GM23338 (cell line): ENCODE measurements at regions not wholly inside any gene's neighbourhood (a gene's known extent, or its start where the extent isn't known, plus 50 kb on each side); places are given as distances from the start of the nearest gene placed in this dataset.

Experiments used
- ATAC-seq: fragments of 200-7000 bp; cut with Tn5 transposase; 3 replicates; pipeline ENCODE4 v1.9.1; 2020
- DNase-seq: peaks from one replicate; pipeline ENCODE4 v3.0.0-alpha.2; 2015; ENCODE audit warnings: low spot score
- H2AFZ ChIP-seq: fragments of 200-600 bp; sonication (generic); 2 replicates; pipeline ENCODE4 v1.8.0; 2016; ENCODE audit warnings: antibody characterized with exemption, mild to moderate bottlenecking, moderate library complexity
- H3F3A ChIP-seq: fragments of 200-600 bp; sonication (generic); replicated peaks from 2 replicates; pipeline ENCODE4 v1.8.0; 2017; ENCODE audit warnings: antibody characterized with exemption, mixed run types, low read depth
- H3K27ac ChIP-seq: fragments of 200-600 bp; sonication (generic); 2 replicates; pipeline ENCODE4 v1.6.1; 2016; ENCODE audit warnings: low read depth
- H3K27me3 ChIP-seq: fragments of 200-600 bp; sonication (generic); 2 replicates; pipeline ENCODE4 v1.8.0; 2016; ENCODE audit warnings: mild to moderate bottlenecking, mixed run types, moderate library complexity; ENCODE audit not compliant: insufficient read depth
- H3K36me3 ChIP-seq: fragments of 200-600 bp; sonication (generic); 2 replicates; pipeline ENCODE4 v1.8.0; 2016; ENCODE audit warnings: mild to moderate bottlenecking; ENCODE audit not compliant: insufficient read depth
- H3K4me1 ChIP-seq: fragments of 200-600 bp; sonication (generic); 2 replicates; pipeline ENCODE4 v1.8.0; 2016; ENCODE audit warnings: mild to moderate bottlenecking, moderate library complexity; ENCODE audit not compliant: insufficient read depth
- H3K4me2 ChIP-seq: fragments of 200-600 bp; sonication (generic); 2 replicates; pipeline ENCODE4 v1.7.1; 2017; ENCODE audit warnings: mixed run types
- H3K4me3 ChIP-seq: fragments of 200-600 bp; sonication (generic); 2 replicates; pipeline ENCODE4 v1.6.1; 2016; ENCODE audit warnings: mixed run types
- H3K79me2 ChIP-seq: fragments of 200-600 bp; sonication (generic); replicated peaks from 2 replicates; pipeline ENCODE4 v1.8.0; 2017; ENCODE audit warnings: mild to moderate bottlenecking; ENCODE audit not compliant: insufficient read depth
- H3K9me2 ChIP-seq: fragments of 200-600 bp; sonication (generic); 2 replicates; pipeline ENCODE4 v1.8.0; 2017; ENCODE audit not compliant: insufficient read depth
- H4K20me1 ChIP-seq: fragments of 200-600 bp; sonication (generic); replicated peaks from 2 replicates; pipeline ENCODE4 v1.8.0; 2017; ENCODE audit warnings: mild to moderate bottlenecking; ENCODE audit not compliant: insufficient read depth
- H3K27ac Mint-ChIP-seq: 2 replicates; pipeline ENCODE4 v1.8.0; 2020; ENCODE audit warnings: inconsistent platforms, mild to moderate bottlenecking, moderate library complexity, mixed read lengths
- H3K27me3 Mint-ChIP-seq: 3 replicates; pipeline ENCODE4 v1.8.0; 2022; ENCODE audit warnings: low read depth, mild to moderate bottlenecking, moderate library complexity, mixed read lengths, inconsistent platforms; ENCODE audit not compliant: insufficient read depth, poor library complexity
- H3K36me3 Mint-ChIP-seq: 3 replicates; pipeline ENCODE4 v1.8.0; 2021; ENCODE audit warnings: low read depth, mild to moderate bottlenecking, inconsistent platforms, moderate library complexity, mixed read lengths
- H3K4me1 Mint-ChIP-seq: 3 replicates; pipeline ENCODE4 v1.8.0; 2020; ENCODE audit warnings: mild to moderate bottlenecking, inconsistent platforms, mixed read lengths
- H3K4me3 Mint-ChIP-seq: 3 replicates; pipeline ENCODE4 v1.8.0; 2021; ENCODE audit warnings: moderate library complexity, mild to moderate bottlenecking, inconsistent platforms, mixed read lengths
- H3K9me3 Mint-ChIP-seq: 3 replicates; pipeline ENCODE4 v1.8.0; 2020; ENCODE audit warnings: moderate library complexity, mild to moderate bottlenecking, inconsistent platforms, mixed read lengths
- CREB1 ChIP-seq: fragments of 250-450 bp; sonication (Bioruptor Pico); IDR thresholded peaks from 2 replicates; pipeline ENCODE4 v1.5.0; 2020; ENCODE audit warnings: low read depth, mild to moderate bottlenecking, moderate library complexity
- JUNB ChIP-seq: IDR thresholded peaks from one replicate; pipeline ENCODE4 v1.6.1; 2016; ENCODE audit warnings: antibody characterized with exemption; ENCODE audit not compliant: unreplicated experiment
- POLR2AphosphoS5 ChIP-seq: IDR thresholded peaks from 2 replicates; pipeline ENCODE4 v1.6.1; 2016; ENCODE audit warnings: antibody characterized with exemption, low read depth
- STAT1 ChIP-seq: IDR thresholded peaks from one replicate; pipeline ENCODE4 v1.6.1; 2016; ENCODE audit warnings: antibody characterized with exemption; ENCODE audit not compliant: unreplicated experiment
- ZNF331 ChIP-seq: fragments of 250-450 bp; sonication (Bioruptor Pico); IDR thresholded peaks from 2 replicates; pipeline ENCODE4 v1.5.0; 2020; ENCODE audit warnings: low read depth, mild to moderate bottlenecking, moderate library complexity
- TF ChIP-seq, protein P1 (sequence below): fragments of 250-450 bp; sonication (Bioruptor Pico); IDR thresholded peaks from 2 replicates; pipeline ENCODE4 v1.5.0; 2020; ENCODE audit warnings: mild to moderate bottlenecking, moderate library complexity

DNA sequence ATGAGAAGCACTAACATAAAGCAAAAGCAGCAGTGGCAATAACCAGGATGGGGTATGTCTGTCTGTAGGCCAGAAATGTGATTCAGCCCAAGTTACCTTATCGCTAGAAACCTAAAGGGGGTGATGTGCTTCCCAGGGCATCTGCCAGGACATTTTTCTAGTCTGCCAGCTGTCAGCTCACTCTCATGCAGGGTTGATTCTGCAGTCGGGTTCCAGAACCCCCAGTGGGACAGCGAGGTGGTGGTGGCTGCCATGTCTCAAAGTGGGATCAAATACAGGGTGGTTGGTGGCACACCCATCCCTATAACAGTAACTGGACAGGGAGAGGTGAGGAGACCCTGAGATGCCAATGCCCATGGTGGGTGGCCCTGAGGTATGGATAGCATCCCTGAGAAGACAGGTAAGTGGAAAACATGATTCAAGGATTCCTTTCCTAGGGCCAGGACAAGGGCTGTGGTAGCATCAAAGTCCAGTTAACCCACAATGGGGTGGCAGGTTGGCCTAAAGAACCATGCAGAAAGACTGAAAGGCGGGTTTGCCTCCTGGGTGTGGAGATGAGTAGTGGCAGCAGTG lies 84.3 kb downstream of the TNFRSF13B start:
- ATAC-seq (no peak), DNase-seq (no peak)
- Mint-ChIP-seq H3K4me3 (no peak overlapping the region), H3K27me3 (no peaks in the 10 kb centered on the region), H3K9me3 (no peaks in the 10 kb centered on the region), H3K4me1 (no peaks in the 10 kb centered on the region), H3K27ac (no peak overlapping the region), H3K36me3 (no peaks in the 10 kb centered on the region)
- H3K27ac ChIP-seq, result no peak overlapping the region
- H3K4me2 ChIP-seq, result no peak overlapping the region
- no peaks in the 10 kb centered on the region for H4K20me1 ChIP-seq
- H2AFZ ChIP-seq, result no peak overlapping the region
- H3K27me3 ChIP-seq, result no peaks in the 10 kb centered on the region
- peaks cover 11% of the 10 kb centered on the region; the same call in 1 of the 2 replicates for H3K9me2 ChIP-seq
- TF ChIP-seq ZNF331 (CRISPR knock-in tag), result no peak
- TF ChIP-seq, protein P1, sequence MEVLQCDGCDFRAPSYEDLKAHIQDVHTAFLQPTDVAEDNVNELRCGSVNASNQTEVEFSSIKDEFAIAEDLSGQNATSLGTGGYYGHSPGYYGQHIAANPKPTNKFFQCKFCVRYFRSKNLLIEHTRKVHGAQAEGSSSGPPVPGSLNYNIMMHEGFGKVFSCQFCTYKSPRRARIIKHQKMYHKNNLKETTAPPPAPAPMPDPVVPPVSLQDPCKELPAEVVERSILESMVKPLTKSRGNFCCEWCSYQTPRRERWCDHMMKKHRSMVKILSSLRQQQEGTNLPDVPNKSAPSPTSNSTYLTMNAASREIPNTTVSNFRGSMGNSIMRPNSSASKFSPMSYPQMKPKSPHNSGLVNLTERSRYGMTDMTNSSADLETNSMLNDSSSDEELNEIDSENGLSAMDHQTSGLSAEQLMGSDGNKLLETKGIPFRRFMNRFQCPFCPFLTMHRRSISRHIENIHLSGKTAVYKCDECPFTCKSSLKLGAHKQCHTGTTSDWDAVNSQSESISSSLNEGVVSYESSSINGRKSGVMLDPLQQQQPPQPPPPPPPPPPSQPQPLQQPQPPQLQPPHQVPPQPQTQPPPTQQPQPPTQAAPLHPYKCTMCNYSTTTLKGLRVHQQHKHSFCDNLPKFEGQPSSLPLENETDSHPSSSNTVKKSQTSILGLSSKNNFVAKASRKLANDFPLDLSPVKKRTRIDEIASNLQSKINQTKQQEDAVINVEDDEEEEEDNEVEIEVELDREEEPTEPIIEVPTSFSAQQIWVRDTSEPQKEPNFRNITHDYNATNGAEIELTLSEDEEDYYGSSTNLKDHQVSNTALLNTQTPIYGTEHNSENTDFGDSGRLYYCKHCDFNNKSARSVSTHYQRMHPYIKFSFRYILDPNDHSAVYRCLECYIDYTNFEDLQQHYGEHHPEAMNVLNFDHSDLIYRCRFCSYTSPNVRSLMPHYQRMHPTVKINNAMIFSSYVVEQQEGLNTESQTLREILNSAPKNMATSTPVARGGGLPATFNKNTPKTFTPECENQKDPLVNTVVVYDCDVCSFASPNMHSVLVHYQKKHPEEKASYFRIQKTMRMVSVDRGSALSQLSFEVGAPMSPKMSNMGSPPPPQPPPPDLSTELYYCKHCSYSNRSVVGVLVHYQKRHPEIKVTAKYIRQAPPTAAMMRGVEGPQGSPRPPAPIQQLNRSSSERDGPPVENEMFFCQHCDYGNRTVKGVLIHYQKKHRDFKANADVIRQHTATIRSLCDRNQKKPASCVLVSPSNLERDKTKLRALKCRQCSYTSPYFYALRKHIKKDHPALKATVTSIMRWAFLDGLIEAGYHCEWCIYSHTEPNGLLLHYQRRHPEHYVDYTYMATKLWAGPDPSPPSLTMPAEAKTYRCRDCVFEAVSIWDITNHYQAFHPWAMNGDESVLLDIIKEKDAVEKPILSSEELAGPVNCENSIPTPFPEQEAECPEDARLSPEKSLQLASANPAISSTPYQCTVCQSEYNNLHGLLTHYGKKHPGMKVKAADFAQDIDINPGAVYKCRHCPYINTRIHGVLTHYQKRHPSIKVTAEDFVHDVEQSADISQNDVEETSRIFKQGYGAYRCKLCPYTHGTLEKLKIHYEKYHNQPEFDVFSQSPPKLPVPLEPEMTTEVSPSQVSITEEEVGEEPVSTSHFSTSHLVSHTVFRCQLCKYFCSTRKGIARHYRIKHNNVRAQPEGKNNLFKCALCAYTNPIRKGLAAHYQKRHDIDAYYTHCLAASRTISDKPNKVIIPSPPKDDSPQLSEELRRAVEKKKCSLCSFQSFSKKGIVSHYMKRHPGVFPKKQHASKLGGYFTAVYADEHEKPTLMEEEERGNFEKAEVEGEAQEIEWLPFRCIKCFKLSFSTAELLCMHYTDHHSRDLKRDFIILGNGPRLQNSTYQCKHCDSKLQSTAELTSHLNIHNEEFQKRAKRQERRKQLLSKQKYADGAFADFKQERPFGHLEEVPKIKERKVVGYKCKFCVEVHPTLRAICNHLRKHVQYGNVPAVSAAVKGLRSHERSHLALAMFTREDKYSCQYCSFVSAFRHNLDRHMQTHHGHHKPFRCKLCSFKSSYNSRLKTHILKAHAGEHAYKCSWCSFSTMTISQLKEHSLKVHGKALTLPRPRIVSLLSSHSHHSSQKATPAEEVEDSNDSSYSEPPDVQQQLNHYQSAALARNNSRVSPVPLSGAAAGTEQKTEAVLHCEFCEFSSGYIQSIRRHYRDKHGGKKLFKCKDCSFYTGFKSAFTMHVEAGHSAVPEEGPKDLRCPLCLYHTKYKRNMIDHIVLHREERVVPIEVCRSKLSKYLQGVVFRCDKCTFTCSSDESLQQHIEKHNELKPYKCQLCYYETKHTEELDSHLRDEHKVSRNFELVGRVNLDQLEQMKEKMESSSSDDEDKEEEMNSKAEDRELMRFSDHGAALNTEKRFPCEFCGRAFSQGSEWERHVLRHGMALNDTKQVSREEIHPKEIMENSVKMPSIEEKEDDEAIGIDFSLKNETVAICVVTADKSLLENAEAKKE (CRISPR knock-in tag), result no peak
- no peak for TF ChIP-seq CREB1 (CRISPR knock-in tag)
- TF ChIP-seq STAT1, result no peak
- TF ChIP-seq POLR2AphosphoS5, result no peak
- no peak for TF ChIP-seq JUNB
- no peaks in the 10 kb centered on the region for H3F3A ChIP-seq
- H3K4me1 ChIP-seq, result no peaks in the 10 kb centered on the region
- no peak overlapping the region for H3K4me3 ChIP-seq
- no peaks in the 10 kb centered on the region for H3K36me3 ChIP-seq
- no peaks in the 10 kb centered on the region for H3K79me2 ChIP-seq

DNA sequence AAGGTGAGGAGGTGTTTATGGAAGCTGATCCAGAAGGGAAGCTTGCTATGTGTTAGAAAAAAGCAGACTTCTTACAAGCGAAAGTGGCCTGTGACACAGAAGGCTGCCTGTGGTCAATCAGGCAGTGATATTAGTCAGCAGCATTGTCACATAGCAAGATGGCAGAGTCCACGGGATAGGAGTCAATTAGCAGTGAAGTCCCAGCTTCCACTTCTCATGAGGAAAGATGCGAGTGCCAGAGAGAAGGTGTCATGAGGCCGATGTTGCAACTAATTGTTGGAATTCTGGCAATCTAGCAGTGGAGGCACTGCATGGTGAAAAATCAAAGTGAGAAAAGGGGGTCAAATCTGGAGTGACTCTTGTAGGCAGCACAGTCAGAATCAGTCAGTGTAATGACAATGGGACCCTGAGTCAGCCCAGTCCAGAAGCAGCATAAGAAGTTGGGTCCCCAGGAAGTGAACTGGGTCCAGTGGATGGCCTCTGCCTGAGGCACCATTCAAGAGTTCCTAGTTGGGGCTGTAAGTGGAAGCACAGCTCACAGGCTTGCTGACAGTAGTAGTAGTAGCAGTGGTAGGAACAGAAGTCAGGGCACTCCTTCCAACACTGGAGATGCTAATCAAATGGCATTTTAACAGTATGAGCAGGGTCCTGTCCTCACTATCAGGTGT lies 85.1 kb downstream of the TNFRSF13B start:
- no peak overlapping the region for H3K27ac ChIP-seq
- no peak for ATAC-seq
- H3K36me3 ChIP-seq, result no peaks in the 10 kb centered on the region
- no peak overlapping the region for H3K4me3 Mint-ChIP-seq
- no peaks in the 10 kb centered on the region for H3K4me1 ChIP-seq
- no peak overlapping the region for H3K27ac Mint-ChIP-seq
- no peaks in the 10 kb centered on the region for H3F3A ChIP-seq
- H3K9me3 Mint-ChIP-seq, result no peaks in the 10 kb centered on the region
- no peak overlapping the region for H3K4me3 ChIP-seq
- H3K27me3 Mint-ChIP-seq, result peaks cover 2% of the 10 kb centered on the region
- H3K4me2 ChIP-seq, result no peak overlapping the region
- no peak overlapping the region for H2AFZ ChIP-seq
- no peaks in the 10 kb centered on the region for H3K27me3 ChIP-seq
- peaks cover 11% of the 10 kb centered on the region; the same call in 1 of the 2 replicates for H3K9me2 ChIP-seq
- no peak for DNase-seq
- no peaks in the 10 kb centered on the region for H4K20me1 ChIP-seq
- H3K4me1 Mint-ChIP-seq, result no peaks in the 10 kb centered on the region
- no peaks in the 10 kb centered on the region for H3K79me2 ChIP-seq
- H3K36me3 Mint-ChIP-seq, result no peaks in the 10 kb centered on the region
- TF ChIP-seq, protein P1 (CRISPR knock-in tag), result no peak
- TF ChIP-seq POLR2AphosphoS5, result no peak
